ENCODE measurements at regions not wholly inside any gene's neighbourhood (a gene's known extent, or its start where the extent isn't known, plus 50 kb on each side); places are given as distances from the start of the nearest gene placed in this dataset.
"Not testable (repeated sequence)": the region's sequence is repeated elsewhere in the genome, so short reads cannot be mapped to it uniquely, and the experiment has no call there.

GRCh38 chr12:97616946-97617345 is 154.3 kb downstream of the RMST start:
- no peak for DNase-seq (ENCODE audit: low spot score)

- no peak for DNase-seq (ENCODE audit: low spot score)
These were observed 166.4 kb downstream of the RMST start for GRCh38 chr12:97628962-97629361.

GRCh38 chr12:97629382-97629781 is 166.8 kb downstream of the RMST start:
- no peak for DNase-seq (ENCODE audit: low spot score)

DNA sequence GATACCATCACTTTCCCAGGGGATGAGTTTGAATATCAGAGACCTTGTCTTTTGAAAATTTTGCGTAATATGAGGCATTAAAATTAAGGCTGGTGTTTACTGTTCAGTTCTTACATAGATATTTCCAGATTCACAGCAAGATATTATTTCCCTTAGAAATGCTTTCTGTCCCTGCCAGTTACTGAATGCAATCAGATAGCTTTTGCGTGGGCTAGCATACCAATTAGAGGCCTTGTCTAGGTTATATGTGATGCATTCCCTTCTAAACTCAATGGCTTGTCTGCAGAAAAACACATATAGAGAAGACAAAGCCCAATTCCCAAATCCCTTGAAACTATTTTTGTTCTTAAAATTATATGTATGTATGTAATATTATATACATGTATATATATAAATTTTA is 167.8 kb downstream of the RMST start:
- DNase-seq (ENCODE audit: low spot score), result peak; percentile 12

GRCh38 chr12:97630875-97631274 is 168.3 kb downstream of the RMST start:
- DNase-seq (ENCODE audit: low spot score), result no peak

DNA sequence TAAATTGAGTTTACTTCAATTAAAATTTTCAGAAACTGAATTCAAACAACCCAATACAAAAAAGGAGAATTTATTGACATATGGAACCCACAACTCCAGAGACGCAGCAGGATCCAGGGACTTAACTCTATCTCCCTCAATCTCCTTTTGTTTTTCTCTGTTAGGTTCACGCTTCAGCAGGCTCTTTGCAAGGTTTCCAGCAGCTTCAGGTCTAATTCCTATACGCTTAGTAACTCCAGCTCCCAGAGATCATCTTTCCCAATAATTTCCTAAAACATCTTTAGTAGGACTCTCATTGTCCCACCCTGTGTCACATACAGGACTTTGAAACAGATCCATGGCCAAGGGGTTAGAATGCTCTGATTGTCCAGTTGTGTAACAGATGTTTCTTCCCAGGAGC is 175.2 kb downstream of the RMST start:
- no peak for DNase-seq (ENCODE audit: low spot score)

GRCh38 chr12:97638739-97639138 is 176.1 kb downstream of the RMST start:
- no peak for DNase-seq (ENCODE audit: low spot score)

GRCh38 chr12:97639702-97640101 is 177.1 kb downstream of the RMST start:
- no peak for DNase-seq (ENCODE audit: low spot score)

GRCh38 chr12:97640826-97641225 is 178.2 kb downstream of the RMST start:
- DNase-seq (ENCODE audit: low spot score), result no peak

DNA sequence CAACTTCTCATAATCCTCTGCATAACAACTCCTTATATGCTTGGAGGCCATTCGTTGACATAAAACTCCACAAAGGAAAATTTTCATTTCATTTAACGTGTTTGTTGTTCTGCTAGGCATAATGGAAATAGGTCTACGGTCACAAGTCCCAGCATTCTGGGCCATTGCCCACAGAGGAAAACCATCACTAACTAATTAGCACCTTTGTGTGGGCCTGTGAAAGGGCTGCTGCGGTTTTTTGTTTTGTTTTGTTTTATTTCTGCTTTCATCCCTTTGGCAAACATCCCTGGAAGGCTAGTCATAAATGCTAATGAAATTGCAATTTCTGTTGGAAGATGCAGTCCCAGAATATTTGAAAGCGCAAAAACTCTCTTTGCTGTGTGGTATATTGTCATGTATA is 180.3 kb downstream of the RMST start:
- DNase-seq (ENCODE audit: low spot score), result no peak

DNA sequence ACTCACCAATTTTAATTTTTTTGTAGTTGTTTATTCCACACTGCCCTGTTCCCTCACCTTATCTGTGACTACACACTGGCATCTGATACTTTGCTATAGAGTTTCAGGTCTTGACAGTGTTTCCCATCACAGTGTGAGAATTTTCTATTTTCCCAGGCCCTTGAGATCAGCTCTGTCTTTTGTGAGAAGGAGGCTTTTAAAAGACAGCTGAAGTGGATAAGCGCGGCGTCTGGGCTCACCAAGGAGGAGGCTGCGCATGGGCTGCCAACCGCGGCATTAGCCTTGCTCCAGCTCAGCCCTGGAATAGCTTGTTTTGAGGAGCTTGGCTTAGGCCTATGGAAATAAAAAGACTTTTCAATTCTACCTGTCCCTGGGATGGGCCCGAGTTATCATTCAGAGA is 181.3 kb downstream of the RMST start:
- peak; percentile 68 for DNase-seq (ENCODE audit: low spot score)

- DNase-seq (ENCODE audit: low spot score), result no peak
These were observed 183.1 kb downstream of the RMST start for GRCh38 chr12:97645726-97646125.

GRCh38 chr12:97647142-97647541 is 184.5 kb downstream of the RMST start:
- DNase-seq (ENCODE audit: low spot score), result no peak

DNA sequence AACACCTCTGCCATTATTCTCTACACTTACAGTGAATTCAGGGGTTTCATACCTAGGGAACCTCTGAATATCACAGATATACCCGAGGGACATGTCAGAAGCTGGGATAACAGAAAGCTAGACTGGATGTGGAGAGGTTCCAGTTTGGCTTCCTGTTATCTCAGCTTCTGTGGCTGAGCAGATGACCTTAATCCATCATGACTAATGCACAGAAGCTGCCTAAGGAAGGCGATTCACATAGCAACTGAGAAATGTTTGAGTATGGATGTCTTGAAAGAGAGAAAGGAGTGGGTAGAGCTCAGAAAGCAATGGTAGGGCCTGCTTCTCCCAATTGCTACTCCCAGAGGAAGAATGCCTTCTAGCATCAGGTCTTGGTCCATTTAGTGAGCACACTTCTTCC is 187.6 kb downstream of the RMST start:
- DNase-seq (ENCODE audit: low spot score), result peak; percentile 86

DNA sequence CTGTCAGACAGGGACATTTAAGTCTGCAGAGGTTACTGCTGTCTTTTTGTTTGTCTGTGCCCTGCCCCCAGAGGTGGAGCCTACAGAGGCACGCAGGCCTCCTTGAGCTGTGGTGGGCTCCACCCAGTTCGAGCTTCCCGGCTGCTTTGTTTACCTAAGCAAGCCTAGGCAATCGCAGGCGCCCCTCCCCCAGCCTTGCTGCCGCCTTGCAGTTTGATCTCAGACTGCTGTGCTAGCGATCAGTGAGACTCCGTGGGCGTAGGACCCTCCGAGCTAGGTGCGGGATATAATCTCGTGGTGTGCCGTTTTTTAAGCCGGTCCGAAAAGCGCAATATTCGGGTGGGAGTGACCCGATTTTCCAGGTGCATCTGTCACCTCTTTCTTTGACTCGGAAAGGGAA is 193.9 kb downstream of the RMST start:
- not testable (repeated sequence) for DNase-seq (ENCODE audit: low spot score)

DNA sequence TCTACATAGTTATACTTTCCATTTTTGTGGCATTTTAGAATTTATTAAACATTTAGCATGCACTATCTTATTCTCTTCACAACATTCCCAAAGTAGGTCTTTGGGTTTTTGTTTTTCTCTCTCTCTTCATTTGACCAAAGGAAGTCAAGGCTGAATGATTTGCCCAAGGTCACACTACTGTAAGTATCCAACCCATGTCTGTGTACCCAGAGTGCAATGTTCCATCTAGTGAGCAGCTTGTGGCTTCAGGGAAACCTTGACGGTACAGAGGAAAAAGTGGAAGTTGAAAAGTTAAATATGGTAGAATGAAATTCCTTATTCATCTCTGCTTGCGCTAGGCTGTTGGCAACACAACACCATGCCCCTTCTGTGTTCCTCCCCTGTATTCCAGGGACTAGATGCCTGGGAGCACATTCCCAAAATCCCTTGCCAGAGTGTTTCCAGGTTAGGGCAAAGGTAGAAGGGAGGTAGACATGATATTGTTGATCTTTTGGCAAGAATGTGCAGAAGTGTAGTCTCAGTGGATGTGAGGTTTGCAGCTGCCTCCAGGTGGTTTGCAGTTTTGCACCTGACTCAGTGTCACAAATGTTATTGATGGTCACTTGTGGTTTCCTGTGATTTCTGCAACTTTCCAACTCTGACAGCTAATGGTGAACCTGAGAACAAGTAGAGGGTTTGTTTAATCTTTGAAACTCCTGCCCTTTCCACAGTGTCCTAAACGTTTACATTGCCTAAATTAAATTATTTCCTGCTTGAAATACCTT is 196.7 kb downstream of the RMST start:
- no peak for DNase-seq (ENCODE audit: low spot score)

DNA sequence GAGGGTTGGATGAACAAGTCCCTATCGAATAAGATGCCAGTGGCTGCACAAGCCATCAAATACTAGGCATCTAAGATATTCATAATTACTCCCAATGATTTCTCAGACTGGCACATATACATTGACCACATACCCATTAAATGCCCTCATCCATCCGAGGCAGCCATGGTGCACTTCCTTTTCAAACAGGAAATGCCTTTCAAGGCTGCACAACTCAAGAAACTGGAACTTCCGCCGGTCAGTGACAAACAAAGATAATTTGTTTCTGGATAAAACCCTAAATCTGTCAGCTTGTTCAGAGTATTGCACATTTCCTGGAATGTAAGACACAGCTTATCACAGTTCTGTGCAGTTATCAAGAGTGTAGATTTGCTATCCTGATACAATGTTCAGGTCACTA is 203.7 kb downstream of the RMST start:
- DNase-seq (ENCODE audit: low spot score), result no peak

DNA sequence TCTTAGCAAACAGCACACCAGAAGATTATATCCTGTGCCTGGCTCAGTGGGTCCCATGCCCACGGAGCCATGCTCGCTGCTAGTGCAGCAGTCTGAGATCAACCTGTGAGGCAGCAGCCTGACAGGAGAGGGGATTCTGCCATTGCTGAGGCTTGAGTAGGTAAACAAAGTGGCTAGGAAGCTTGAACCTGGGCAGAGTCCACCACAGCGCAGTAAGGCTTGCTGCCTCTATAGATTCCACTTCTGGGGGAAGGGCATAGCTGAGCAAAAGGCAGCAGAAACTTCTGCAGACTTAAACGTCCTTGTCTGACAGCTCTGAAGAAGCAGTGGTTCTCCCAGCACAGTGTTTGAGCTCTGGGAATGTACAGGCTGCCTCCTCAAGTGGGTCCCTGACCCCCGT is 210.3 kb downstream of the RMST start:
- no peak for DNase-seq (ENCODE audit: low spot score)

- DNase-seq (ENCODE audit: low spot score), result no peak
These were observed 218.1 kb downstream of the RMST start for GRCh38 chr12:97680751-97681150.

DNA sequence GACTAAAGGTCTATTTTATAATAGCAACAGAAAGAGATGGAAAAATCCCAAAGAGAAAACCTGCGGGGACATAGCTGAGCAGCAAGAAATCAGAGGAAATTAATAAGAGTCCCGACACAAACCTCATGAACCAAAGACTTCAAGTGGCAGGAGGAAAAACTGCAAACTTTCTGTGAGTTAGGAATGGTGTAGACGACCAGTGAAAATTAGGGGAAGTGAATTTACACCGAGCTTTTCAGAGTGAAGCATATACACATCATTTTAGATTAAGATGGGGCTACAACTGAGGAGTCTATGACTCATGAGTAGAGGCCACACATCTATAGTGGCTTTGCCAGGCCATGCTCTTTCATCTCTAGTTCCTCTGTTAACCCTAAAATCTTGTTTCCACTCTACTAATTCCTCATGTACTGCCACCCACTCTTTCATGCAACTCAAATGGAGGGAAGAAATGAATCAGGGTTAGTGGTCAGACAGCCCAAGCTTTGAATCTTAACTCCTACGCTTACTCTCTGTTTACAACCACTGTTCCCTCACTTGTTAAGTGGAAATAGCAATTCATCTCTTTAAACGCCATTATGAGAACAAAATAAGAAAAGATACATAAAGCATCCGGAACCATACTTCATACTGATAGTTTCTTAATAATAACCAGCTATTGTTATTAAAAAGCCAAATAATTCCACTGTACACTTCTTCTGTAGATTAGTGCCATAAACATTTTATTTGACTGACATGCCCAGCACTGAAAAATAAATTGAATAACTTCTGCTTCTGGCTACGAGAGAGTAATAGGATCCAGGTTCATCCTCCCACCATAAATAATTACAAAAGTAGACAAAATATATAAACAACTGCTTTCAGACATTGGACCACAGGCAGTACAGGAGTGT is 219.3 kb downstream of the RMST start:
- DNase-seq (ENCODE audit: low spot score), result no peak

DNA sequence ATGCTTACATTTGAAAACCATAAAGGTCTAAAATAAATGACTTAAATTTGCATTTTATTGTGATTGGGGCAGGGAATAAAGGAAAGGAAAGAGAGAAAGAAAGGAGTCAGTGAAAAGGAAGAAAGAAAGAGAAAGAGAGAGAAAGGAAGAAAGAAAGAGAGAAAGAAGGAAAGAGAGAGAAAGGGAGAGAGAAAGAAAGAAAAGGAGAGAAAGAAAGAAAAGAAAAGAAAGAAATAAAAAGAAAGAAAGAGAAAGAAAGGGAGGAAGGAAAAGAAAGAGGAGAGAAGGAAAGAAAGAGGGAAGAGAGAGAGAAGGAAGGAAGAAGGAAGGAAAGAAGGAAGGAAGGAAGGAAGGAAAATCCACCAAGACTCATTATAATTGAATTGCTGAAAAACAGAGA is 222.8 kb downstream of the RMST start:
- DNase-seq (ENCODE audit: low spot score), result no peak

GRCh38 chr12:97701901-97702300 is 239.3 kb downstream of the RMST start:
- DNase-seq (ENCODE audit: low spot score), result no peak

- DNase-seq (ENCODE audit: low spot score), result no peak
These were observed 248.8 kb downstream of the RMST start for GRCh38 chr12:97711392-97711791.
